Ascending aorta (tissue), 2 donors: ENCODE measurements at regions not wholly inside any gene's neighbourhood (a gene's known extent, or its start where the extent isn't known, plus 50 kb on each side); places are given as distances from the start of the nearest gene placed in this dataset.

ENCODE experiments used
- DNase-seq, 2 donors: peaks; one replicate each; pipeline ENCODE4 v3.0.0-alpha.2; 2019; ENCODE audit warnings: low spot score in 2 of 2
- H3K27ac ChIP-seq, 2 donors: fragments of 200-600 bp; sonication (generic); one replicate each; pipeline ENCODE4 v1.5.1; 2016 to 2017; ENCODE audit warnings: mild to moderate bottlenecking in 1 of 2
- H3K27me3 ChIP-seq: fragments of 200-600 bp; sonication (generic); one replicate; pipeline ENCODE4 v1.5.1; 2017
- H3K36me3 ChIP-seq, 2 donors: fragments of 200-600 bp; sonication (generic); one replicate each; pipeline ENCODE4 v1.5.1; 2016
- H3K4me1 ChIP-seq, 2 donors: fragments of 200-600 bp; sonication (generic); one replicate each; pipeline ENCODE4 v1.5.1; 2016 to 2017; ENCODE audit warnings: mild to moderate bottlenecking in 1 of 2
- H3K4me3 ChIP-seq, 2 donors: fragments of 200-600 bp; sonication (generic); one replicate each; pipeline ENCODE4 v1.5.1; 2016 to 2017; ENCODE audit warnings: mild to moderate bottlenecking in 1 of 2
- H3K9me3 ChIP-seq, 2 donors: fragments of 200-600 bp; sonication (generic); one replicate each; pipeline ENCODE4 v1.5.1; 2016
- intact Hi-C: fragments of 100-400 bp; cut with DNase I; formaldehyde crosslinking; loops from one replicate; pipeline ENCODE4 v1.15.1; 2023
- TF ChIP-seq, protein P1 (sequence below), 3 experiments: fragments of 200-600 bp in 2 of 3; fragments of 450-650 bp in 1 of 3; sonication (generic) in 2 of 3; IDR thresholded peaks; one replicate each; pipeline ENCODE4 v1.5.1; 2016 to 2019; ENCODE audit warnings: antibody characterized with exemption in 3 of 3, mild to moderate bottlenecking in 1 of 3, moderate library complexity in 1 of 3

DNA sequence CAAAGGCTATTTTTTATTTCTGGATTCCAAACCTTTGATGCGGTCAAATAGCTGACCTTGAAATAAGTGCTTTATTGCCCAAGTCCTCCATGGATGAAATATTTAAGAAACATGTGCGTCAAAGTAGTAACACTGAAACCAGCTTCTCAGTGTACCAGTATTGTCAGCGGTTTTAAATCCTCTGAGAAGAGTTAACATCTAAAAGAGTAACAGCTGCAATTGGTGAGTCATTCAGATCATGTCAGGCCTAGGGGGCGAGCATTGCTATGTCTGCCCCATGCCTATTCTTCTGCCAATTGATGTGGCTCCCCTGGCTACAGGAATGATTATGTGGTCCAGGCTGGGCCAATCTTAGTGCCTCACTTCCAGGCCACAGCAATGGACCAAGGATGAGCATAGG lies 263.3 kb upstream of the SORL1-AS1 start:
- H3K27ac ChIP-seq, result no peak overlapping the region
- intact Hi-C loops, result no loop called here
- no peak for DNase-seq
- TF ChIP-seq, protein P1, sequence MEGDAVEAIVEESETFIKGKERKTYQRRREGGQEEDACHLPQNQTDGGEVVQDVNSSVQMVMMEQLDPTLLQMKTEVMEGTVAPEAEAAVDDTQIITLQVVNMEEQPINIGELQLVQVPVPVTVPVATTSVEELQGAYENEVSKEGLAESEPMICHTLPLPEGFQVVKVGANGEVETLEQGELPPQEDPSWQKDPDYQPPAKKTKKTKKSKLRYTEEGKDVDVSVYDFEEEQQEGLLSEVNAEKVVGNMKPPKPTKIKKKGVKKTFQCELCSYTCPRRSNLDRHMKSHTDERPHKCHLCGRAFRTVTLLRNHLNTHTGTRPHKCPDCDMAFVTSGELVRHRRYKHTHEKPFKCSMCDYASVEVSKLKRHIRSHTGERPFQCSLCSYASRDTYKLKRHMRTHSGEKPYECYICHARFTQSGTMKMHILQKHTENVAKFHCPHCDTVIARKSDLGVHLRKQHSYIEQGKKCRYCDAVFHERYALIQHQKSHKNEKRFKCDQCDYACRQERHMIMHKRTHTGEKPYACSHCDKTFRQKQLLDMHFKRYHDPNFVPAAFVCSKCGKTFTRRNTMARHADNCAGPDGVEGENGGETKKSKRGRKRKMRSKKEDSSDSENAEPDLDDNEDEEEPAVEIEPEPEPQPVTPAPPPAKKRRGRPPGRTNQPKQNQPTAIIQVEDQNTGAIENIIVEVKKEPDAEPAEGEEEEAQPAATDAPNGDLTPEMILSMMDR (IDR thresholded peaks at IDR 0.05), result no peak
- H3K27me3 ChIP-seq, result no peaks in the 10 kb centered on the region
- no peak overlapping the region for H3K4me3 ChIP-seq
- no peaks in the 10 kb centered on the region for H3K4me1 ChIP-seq
- H3K9me3 ChIP-seq, result no peaks in the 10 kb centered on the region
- no peaks in the 10 kb centered on the region for H3K36me3 ChIP-seq

DNA sequence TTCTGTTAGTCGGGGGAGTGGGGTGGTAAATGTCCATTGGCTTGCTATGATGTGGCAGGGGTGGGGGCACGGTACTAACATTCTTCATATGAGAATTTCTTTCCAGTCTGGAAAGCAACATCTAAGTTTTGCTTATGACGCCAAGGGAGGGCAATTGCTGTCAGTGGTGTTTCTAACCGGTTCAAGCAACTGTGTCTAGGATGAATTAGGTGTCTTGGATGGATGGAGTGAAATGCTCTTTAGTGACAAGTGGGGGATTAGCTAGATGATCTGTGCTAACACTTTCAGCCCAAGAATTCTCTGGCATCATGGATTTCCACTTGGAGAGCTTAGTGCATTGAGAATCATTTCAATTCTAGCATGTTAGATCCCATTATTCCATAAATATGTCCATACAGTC lies 262.6 kb upstream of the SORL1-AS1 start:
- TF ChIP-seq, protein P1 (IDR thresholded peaks at IDR 0.05), result no peak
- no peak for DNase-seq
- Histone ChIP-seq H3K4me3 (no peak overlapping the region), H3K4me1 (no peaks in the 10 kb centered on the region), H3K27me3 (no peaks in the 10 kb centered on the region), H3K9me3 (no peaks in the 10 kb centered on the region), H3K36me3 (no peaks in the 10 kb centered on the region), H3K27ac (no peak overlapping the region)
- intact Hi-C loops, result no loop called here

DNA sequence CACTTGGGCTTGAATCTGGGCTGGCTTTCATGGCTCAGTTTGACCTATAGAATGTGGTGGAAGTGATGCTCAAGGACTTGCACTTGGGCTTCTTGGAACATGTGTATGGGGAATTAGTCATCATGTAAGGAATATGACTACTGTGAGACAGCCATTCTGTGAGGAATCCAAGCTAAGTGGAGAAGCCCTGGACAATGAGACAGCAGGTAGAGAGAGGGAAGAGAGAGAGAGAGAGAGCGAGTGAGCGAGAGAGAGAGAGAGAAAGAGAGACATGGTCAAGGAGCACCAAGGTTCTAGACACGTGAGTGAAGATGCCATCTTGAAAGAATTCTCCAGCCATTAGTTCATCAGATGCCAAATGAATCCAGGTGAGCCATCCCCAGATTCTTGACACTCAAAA lies 261.6 kb upstream of the SORL1-AS1 start:
- no peaks in the 10 kb centered on the region for H3K36me3 ChIP-seq
- H3K4me1 ChIP-seq, result no peaks in the 10 kb centered on the region
- H3K4me3 ChIP-seq, result no peak overlapping the region
- intact Hi-C loops, result no loop called here
- H3K9me3 ChIP-seq, result no peaks in the 10 kb centered on the region
- no peaks in the 10 kb centered on the region for H3K27me3 ChIP-seq
- TF ChIP-seq, protein P1 (IDR thresholded peaks at IDR 0.05), result no peak
- H3K27ac ChIP-seq, result no peak overlapping the region
- no peak for DNase-seq

DNA sequence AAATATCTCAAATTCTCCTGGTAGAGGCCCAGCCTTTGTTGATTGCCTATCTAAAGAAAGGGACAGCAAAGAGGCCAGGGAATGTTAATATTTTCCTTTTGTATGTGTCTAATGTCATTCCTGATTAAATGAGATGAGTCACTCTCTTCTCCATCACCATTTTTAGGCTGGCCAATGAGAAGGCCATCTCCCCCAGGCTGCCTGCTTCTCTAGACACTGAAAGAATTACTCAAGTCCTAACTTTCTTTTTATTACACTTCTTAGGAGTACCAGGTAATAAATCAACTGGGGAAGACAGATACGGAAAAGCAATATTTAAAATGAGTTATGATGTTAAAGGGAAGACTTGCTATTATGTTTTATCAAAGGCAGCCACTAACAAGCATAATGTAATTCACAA lies 259.2 kb upstream of the SORL1-AS1 start:
- Histone ChIP-seq H3K4me3 (no peak overlapping the region), H3K27ac (no peak overlapping the region), H3K27me3 (no peaks in the 10 kb centered on the region), H3K36me3 (no peaks in the 10 kb centered on the region), H3K4me1 (no peaks in the 10 kb centered on the region), H3K9me3 (no peaks in the 10 kb centered on the region)
- intact Hi-C loops, result no loop called here
- no peak for DNase-seq
- TF ChIP-seq, protein P1 (IDR thresholded peaks at IDR 0.05), result no peak

DNA sequence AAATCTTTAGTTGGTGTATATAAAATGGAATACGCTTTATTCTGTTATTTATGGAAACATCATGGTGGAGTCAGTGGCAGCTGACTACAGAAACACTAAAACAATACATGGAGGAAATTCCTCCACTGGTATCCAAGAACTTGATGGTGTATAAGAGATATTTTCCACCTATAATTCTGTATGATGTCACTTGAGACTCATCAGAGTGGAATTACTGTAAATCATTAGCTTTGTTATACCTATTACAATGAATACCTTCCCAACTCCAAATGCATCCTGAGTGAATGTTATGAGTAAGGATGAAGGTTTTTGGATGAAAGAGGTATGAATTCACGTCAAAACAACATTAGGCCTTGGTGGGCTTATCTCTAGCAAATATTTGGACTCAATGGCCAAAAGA lies 258.5 kb upstream of the SORL1-AS1 start:
- TF ChIP-seq, protein P1 (IDR thresholded peaks at IDR 0.05), result no peak
- intact Hi-C loops, result no loop called here

DNA sequence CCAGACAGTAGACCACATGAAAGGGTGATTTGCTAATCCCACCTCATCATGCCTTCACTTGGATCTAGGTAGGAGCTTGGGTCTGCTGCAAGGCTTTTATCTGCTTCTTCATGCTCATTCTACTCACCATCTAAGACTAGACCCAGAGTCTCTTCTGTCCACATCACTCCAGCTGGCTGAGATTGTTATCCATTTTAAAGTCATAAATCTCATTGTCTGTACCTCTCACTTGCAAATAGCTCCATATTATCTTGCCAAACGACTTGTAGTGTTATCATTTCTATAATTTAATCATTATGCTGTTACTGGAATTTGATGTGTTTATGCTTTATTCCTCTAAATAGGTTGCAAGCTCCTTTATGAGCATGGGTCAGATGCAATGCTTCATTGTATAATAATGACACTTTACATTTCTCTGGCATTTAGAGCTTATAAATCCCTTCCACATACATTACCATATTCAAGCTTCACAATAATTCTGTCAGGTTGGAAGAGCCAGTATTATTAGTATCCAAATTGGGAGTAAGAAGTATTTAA lies 254.2 kb upstream of the SORL1-AS1 start:
- no peak overlapping the region for H3K27ac ChIP-seq
- intact Hi-C loops, result no loop called here

More for the DNA sequence above, 258.5 kb upstream of the SORL1-AS1 start:
- Histone ChIP-seq H3K36me3 (no peaks in the 10 kb centered on the region), H3K4me1 (no peaks in the 10 kb centered on the region), H3K27me3 (no peaks in the 10 kb centered on the region), H3K27ac (no peak overlapping the region), H3K4me3 (no peak overlapping the region), H3K9me3 (no peaks in the 10 kb centered on the region)
- no peak for DNase-seq

More for the DNA sequence above, 254.2 kb upstream of the SORL1-AS1 start:
- no peaks in the 10 kb centered on the region for H3K4me1 ChIP-seq
- H3K9me3 ChIP-seq, result no peaks in the 10 kb centered on the region
- TF ChIP-seq, protein P1 (IDR thresholded peaks at IDR 0.05), result no peak
- DNase-seq, result no peak
- no peaks in the 10 kb centered on the region for H3K36me3 ChIP-seq
- H3K27me3 ChIP-seq, result no peaks in the 10 kb centered on the region
- no peak overlapping the region for H3K4me3 ChIP-seq
